ENCODE measurements at regions not wholly inside any gene's neighbourhood (a gene's known extent, or its start where the extent isn't known, plus 50 kb on each side); places are given as distances from the start of the nearest gene placed in this dataset.

GRCh38 chr15:37165395-37165794 lies 65.0 kb upstream of the MEIS2 start:
- DNase-seq (ENCODE audit: low read depth in 2 of 2) = no peak

DNA sequence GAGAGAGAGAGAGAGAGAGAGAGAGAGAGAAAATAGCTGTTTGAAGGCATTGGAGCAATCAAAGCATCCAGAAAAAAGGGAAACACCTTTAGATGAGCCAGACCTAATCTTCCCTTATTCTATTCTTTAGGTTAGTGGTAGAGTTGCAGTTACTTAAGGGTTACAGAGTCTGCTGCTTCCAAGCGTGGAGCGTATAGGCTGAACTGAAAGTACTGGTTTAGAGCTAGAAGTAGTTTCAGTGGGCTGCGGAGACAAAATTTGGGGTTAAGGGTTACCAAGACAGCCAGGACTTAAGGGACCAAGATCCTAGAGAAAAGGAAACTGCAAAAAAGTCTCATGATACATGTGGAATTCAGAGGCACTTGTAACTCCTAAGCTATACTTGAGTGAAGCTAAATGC lies 66.1 kb upstream of the MEIS2 start:
- DNase-seq (ENCODE audit: low read depth in 2 of 2) = no peak

DNA sequence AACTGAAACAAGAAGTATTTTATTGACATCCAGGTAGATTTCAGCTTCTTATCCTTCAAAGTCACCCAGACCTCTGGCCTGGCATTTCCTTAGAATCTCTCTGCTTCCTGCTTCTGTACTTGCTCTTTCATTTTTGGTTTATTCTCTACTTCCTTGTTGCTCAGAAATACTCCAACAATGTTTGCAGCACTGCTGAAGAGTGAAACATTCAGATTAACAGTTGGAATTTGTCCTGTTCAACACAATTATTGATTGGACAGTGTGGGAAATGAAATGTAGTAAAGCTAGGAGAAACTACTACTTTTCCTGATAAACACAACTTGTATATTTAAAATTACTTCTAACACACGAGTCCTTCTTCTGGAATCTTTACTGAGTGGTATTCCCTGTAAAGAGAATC lies 81.0 kb upstream of the MEIS2 start:
- no peak for DNase-seq (ENCODE audit: low read depth in 2 of 2)

DNA sequence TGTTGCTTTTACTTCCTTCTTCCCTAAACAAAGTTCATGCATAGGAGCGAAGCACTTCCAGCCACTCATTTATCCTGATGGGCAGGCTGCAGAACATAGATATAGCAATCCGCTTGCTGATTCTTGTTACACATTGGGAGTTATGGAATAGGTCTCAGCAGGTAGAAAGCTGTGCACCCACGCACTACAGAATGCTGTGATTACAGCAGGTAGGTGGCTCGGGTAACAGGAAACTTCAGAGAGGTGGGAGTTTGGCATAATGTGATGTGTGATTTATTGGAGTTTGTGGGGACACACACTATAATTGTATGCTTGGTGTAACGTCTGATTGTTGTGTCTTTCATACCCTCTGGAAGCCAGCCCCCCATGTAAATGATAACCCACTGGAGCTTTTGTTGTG lies 99.2 kb upstream of the MEIS2 start:
- DNase-seq (ENCODE audit: low read depth in 2 of 2) = no peak

GRCh38 chr15:37203050-37203449 lies 102.7 kb upstream of the MEIS2 start:
- DNase-seq (ENCODE audit: low read depth in 2 of 2) = no peak

GRCh38 chr15:37204692-37205091 lies 104.3 kb upstream of the MEIS2 start:
- no peak for DNase-seq (ENCODE audit: low read depth in 2 of 2)

GRCh38 chr15:37206690-37207089 lies 106.3 kb upstream of the MEIS2 start:
- no peak for DNase-seq (ENCODE audit: low read depth in 2 of 2)

DNA sequence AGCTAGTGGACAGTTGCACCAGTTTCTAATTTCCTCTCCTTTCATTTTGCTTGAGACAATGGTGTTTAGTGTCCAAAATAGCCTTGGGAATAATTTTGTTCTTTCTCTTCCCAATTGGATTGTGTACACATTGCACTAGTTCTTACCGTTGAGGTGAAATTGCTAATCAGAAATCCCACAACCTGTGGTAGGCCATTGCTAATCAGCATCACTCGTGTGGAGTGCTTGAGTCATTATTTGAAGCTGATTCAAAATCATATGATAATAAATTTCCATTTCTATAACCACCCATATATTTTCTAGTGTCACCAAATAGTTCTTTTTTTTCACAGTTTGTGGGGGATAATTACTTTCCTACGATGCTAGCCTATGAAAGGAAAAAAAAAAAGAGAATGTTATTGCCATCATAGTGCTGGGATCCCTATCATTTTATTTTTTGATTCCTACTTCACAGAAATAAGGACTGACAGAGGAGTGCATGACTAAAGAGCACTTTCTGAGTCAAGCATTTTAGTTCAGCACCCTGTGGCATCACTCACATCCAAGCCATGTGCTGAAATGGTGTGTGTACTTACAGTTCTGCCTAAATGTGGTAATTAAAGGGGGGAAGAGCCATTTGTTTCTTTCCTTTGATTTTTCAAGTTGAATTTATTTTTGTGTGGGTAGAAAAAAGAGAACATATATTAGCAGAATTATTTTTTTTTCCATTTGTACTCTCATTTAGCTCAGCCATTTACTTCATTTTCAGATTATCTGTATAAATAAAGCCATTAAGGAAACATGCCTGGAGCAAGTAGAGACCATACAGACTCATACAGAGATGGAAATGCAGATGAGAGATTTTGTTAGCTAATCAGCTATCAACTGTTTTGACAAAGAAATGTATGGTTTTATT lies 108.0 kb upstream of the MEIS2 start:
- DNase-seq (ENCODE audit: low read depth in 2 of 2) = no peak

DNA sequence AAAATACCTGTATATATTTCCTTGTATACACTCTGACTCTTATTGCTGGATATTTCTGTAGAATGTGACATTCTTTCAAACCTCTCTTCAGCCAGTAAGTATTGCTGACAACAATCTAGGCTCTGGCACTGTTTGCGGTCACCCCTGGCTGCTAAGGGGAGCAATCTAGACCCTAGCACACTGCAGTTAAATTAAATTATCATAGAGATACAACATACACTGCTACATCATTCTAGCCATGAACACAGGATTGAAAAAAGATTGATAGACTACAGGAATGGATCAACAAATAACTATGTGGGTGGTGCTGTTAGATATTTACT lies 108.7 kb upstream of the MEIS2 start:
- DNase-seq (ENCODE audit: low read depth in 2 of 2) = no peak

DNA sequence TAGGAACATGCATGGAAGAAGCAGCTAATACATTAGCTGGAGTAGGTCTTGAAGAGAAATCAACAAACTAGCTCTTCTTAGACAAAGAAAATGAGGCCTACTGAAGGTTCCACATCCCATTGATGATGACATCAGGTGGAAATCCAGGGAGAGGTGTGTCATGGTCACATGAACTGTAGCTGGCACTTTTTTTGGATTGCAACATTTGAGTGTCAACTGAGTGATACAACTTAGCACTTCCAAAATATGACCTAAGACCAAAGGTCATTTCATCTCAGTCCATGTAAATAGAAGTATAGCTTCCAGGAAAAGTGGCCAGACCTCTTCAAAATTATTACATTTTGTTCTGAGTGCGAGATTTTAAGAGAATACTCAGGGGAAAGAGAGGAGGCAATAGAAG lies 117.2 kb upstream of the MEIS2 start:
- no peak for DNase-seq (ENCODE audit: low read depth in 2 of 2)

- DNase-seq (ENCODE audit: low read depth in 2 of 2) = no peak
Observed at GRCh38 chr15:37218351-37218916, 118.1 kb upstream of the MEIS2 start.

DNA sequence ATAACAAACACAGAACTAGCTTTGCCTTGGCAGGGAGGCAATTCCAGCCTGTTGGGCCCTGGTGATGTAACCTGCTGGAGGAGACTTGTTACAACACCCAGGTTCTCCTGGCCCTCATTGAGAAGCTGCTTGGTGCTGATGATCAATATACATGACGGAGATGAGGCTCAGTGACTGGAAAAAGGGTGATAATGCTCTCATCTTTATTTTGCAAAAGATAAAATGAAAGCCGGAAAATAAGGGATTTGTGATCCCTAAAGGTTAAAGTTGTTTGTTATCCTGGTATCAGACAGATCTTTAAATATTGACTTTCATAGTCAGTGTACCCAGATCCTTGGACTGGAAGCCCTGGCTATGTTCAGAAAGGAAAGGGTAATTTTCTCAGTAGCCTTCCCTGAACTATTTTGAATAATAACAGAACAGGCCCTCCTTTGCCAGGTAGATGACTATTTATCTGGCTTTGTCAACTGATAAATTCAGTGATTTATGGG lies 118.9 kb upstream of the MEIS2 start:
- DNase-seq (ENCODE audit: low read depth in 2 of 2) = no peak

DNA sequence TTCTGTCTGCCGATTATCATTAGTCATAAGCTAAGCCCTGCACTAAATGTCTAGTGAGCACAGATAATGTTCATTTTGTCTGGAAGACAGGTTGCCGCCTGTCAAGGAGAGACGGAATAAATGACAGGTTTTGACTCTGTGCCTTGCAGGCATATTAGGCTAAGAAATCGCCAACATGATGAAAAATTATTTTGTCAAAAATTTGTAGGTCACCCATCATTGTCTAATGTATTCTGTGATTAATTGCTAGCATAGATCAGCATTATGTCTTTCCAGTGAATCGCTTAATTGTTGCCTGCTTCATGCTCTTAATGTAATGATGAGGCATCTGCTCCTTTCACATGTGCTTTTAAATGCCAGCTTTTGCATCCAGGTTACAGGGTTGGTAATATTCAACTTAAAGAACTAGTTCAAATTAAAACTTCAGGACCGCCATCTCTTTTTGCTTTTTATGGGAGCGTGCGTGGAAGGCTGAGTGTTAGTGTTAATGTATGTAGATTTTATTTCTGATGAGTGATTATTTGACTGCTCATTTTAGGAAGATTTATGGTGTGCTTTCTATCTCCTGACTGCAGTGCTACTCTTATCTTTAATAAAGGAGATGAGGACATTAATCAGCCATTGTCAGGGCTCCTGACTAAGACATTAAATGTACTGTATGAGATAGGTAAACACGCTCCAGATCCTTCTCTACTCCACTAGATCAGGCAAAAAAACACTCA lies 120.8 kb upstream of the MEIS2 start:
- DNase-seq (ENCODE audit: low read depth in 2 of 2) = no peak

- no peak for DNase-seq (ENCODE audit: low read depth in 2 of 2)
Observed at GRCh38 chr15:37221671-37222145, 121.4 kb upstream of the MEIS2 start.

GRCh38 chr15:37223089-37223488 lies 122.7 kb upstream of the MEIS2 start:
- DNase-seq (ENCODE audit: low read depth in 2 of 2) = no peak

DNA sequence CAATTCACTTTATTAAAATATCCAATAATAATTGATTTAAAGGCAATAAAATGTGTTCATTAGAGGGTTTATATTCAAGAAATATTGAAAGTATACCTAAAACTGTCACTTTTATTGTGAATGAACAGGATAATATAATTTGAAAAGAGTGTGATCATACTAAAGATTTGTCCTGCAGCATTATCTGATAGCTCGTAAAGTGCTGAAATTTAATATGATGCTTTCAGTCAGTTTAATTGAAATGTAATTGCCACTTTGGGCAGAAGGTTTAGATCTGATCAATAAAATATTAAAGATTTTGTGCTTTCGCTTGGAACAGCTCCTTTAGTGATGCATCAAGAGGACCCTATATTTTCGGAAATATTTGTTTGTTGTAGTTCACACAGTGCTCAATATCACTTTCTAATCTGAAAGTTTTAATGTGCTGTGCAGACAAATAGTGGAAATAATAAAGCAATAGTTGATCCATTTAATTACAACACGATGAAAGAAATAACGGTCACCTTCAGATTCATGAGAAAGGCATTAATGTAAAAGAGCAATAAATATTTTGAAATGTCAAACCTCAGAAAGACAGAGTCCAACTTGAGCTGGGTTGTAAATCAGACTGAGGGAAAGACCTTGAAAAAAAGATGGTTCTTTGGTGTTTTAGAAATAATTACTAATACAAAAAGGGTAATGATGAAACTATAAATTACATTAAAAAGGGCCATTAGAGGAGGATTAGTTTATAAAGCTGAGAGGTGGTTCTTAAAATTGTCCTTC lies 129.7 kb upstream of the MEIS2 start:
- no peak for DNase-seq (ENCODE audit: low read depth in 2 of 2)

DNA sequence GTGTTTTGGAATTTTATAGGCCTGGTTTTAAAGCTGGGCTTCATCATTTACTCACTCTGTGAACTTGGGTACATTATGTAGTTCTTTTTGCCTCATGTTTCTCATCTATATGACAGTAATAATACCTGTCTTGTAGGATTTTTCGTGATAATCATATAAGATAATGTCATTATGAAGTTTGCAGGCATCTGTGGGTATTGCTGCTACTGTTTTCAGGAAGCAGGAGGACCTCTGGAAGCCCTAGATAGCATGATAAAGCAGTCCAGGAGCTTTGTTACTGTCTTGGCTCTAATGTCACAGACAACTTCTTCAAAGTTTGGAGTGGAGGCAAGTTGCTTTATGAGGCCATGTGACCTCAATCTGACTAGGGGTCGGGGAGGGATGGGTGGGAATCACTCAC lies 145.0 kb upstream of the MEIS2 start:
- no peak for DNase-seq (ENCODE audit: low read depth in 2 of 2)

GRCh38 chr15:37246065-37246464 lies 145.7 kb upstream of the MEIS2 start:
- no peak for DNase-seq (ENCODE audit: low read depth in 2 of 2)

DNA sequence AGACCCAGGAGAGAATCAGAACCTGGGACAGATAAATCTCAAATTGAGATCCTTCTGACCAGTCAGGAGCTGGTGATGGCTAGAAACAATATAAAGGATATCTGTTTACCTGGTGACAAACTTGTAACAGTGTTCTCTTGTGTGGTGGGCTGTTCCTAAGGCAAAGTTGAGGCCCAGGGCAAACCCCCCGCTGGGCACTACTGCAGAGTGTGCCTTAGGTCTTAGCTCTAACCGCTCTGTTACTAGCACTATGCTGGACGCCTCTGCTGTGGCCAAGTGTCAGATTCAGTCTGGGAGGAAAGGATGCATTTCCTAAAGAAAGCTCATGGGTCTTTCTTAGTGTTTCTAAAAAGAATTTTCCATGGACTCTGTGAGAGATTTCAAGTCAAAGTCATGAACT lies 146.5 kb upstream of the MEIS2 start:
- DNase-seq (ENCODE audit: low read depth in 2 of 2) = no peak

DNA sequence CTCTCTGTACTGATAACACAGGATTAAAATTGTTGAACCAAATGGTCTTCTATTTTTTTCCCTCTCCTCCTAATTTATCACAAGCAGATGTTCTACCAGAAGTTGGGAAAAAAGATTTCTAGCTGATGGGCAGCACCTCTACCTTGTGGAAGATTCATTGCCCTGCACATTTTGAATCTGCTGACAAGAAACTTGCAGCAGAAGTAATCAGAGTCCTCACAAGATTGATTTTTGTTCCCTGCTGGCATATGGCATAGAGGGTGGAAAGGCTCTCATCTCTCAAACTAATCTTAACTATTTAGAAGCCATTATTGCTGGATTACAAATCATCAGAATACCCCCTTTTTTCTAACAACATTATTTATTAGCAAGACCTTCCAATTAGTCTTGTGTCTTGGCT lies 148.9 kb upstream of the MEIS2 start:
- DNase-seq (ENCODE audit: low read depth in 2 of 2) = no peak

GRCh38 chr15:37252530-37252929 lies 152.2 kb upstream of the MEIS2 start:
- no peak for DNase-seq (ENCODE audit: low read depth in 2 of 2)

GRCh38 chr15:37253877-37254276 lies 153.5 kb upstream of the MEIS2 start:
- DNase-seq (ENCODE audit: low read depth in 2 of 2) = no peak

All from stimulated activated CD8-positive, alpha-beta memory T cell treated with anti-CD3 and anti-CD28 coated beads, Interleukin-15, amount 100 ng/mL, for 48 hours (primary cell).